Vagina (tissue), 2 donors: ENCODE measurements at regions not wholly inside any gene's neighbourhood (a gene's known extent, or its start where the extent isn't known, plus 50 kb on each side); places are given as distances from the start of the nearest gene placed in this dataset.

ENCODE experiments used
- POLR2A ChIP-seq, 2 donors: fragments of 450-650 bp; IDR thresholded peaks; one replicate each; pipeline ENCODE4 v1.6.1; 2017; ENCODE audit warnings: antibody characterized with exemption in 2 of 2, mild to moderate bottlenecking in 2 of 2, moderate library complexity in 2 of 2
- POLR2AphosphoS5 ChIP-seq, 2 donors: sonication (generic); formaldehyde crosslinking; IDR thresholded peaks; one replicate each; pipeline ENCODE4 v1.9.0; 2017; ENCODE audit warnings: antibody characterized with exemption in 2 of 2, mild to moderate bottlenecking in 2 of 2, low read depth in 1 of 2; ENCODE audit not compliant: insufficient read depth in 1 of 2
- TF ChIP-seq, protein P1 (sequence below), 3 experiments: fragments of 450-650 bp in 2 of 3; fragments of 200-600 bp in 1 of 3; sonication (generic) in 1 of 3; IDR thresholded peaks; one replicate each; pipeline ENCODE4 v1.5.1; 2017 to 2019; ENCODE audit warnings: antibody characterized with exemption in 3 of 3, mild to moderate bottlenecking in 2 of 3, moderate library complexity in 2 of 3

DNA sequence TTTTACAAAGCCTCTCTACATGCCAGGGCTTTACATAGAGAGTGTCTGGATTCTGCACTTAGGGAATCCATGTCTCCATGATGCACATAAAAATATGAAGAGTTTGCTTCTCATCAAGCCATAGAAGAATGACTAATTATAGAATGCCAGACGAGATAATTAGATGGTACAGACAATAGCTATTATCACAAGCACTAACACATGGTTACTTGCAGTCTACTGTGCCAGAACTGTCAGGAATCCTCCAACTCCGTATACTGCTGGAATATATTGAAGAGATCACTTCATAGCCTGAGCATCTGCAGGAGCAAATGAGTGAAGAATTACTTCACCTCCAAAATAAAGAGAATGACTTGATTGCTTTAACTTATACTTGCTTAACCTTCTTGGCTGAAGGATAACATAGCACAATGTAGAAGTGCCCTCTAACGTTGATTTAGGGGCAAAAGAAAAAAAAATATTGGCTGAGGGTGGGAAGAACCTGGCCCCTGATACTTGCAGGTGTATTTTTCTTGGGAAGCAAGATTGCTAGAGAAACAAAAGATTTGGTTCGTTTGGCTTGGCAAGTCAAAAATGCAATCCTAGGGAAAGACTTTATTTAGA lies 272.8 kb upstream of the FAR2 start:
- TF ChIP-seq POLR2A (IDR thresholded peaks at IDR 0.05) = no peak
- TF ChIP-seq, protein P1, sequence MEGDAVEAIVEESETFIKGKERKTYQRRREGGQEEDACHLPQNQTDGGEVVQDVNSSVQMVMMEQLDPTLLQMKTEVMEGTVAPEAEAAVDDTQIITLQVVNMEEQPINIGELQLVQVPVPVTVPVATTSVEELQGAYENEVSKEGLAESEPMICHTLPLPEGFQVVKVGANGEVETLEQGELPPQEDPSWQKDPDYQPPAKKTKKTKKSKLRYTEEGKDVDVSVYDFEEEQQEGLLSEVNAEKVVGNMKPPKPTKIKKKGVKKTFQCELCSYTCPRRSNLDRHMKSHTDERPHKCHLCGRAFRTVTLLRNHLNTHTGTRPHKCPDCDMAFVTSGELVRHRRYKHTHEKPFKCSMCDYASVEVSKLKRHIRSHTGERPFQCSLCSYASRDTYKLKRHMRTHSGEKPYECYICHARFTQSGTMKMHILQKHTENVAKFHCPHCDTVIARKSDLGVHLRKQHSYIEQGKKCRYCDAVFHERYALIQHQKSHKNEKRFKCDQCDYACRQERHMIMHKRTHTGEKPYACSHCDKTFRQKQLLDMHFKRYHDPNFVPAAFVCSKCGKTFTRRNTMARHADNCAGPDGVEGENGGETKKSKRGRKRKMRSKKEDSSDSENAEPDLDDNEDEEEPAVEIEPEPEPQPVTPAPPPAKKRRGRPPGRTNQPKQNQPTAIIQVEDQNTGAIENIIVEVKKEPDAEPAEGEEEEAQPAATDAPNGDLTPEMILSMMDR (IDR thresholded peaks at IDR 0.05) = no peak
- no peak for TF ChIP-seq POLR2AphosphoS5 (IDR thresholded peaks at IDR 0.05; ENCODE audit: insufficient read depth in 1 of 2, low read depth in 1 of 2)
